ENCODE measurements at regions not wholly inside any gene's neighbourhood (a gene's known extent, or its start where the extent isn't known, plus 50 kb on each side); places are given as distances from the start of the nearest gene placed in this dataset.
"Not testable (repeated sequence)": the region's sequence is repeated elsewhere in the genome, so short reads cannot be mapped to it uniquely, and the experiment has no call there.

DNA sequence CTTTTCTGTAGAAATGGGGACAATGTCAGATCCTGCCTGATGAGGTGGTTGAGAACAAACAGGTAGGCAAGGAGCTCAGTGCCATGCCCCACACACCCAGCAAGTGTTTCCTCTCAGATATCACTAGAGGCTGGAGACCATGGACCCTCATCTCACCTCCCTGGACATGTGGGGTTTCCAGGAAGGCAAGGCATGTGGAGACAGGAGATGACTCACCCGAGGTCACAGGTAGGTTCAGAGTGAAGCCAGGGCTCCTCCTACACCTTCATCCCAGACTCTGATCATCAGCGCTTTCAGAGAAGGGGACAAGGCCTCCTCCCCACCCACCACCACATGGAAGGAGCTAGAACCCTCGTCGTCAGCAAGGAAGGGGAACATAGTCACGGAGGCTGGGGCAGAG lies 69.2 kb downstream of the MATN1 start:
- no peak for DNase-seq (ENCODE audit: insufficient read length, low spot score)
- TF ChIP-seq, protein P1, sequence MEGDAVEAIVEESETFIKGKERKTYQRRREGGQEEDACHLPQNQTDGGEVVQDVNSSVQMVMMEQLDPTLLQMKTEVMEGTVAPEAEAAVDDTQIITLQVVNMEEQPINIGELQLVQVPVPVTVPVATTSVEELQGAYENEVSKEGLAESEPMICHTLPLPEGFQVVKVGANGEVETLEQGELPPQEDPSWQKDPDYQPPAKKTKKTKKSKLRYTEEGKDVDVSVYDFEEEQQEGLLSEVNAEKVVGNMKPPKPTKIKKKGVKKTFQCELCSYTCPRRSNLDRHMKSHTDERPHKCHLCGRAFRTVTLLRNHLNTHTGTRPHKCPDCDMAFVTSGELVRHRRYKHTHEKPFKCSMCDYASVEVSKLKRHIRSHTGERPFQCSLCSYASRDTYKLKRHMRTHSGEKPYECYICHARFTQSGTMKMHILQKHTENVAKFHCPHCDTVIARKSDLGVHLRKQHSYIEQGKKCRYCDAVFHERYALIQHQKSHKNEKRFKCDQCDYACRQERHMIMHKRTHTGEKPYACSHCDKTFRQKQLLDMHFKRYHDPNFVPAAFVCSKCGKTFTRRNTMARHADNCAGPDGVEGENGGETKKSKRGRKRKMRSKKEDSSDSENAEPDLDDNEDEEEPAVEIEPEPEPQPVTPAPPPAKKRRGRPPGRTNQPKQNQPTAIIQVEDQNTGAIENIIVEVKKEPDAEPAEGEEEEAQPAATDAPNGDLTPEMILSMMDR (IDR thresholded peaks at IDR 0.05; ENCODE audit: insufficient read depth, missing control alignments): no peak
- no peak for FAIRE-seq

DNA sequence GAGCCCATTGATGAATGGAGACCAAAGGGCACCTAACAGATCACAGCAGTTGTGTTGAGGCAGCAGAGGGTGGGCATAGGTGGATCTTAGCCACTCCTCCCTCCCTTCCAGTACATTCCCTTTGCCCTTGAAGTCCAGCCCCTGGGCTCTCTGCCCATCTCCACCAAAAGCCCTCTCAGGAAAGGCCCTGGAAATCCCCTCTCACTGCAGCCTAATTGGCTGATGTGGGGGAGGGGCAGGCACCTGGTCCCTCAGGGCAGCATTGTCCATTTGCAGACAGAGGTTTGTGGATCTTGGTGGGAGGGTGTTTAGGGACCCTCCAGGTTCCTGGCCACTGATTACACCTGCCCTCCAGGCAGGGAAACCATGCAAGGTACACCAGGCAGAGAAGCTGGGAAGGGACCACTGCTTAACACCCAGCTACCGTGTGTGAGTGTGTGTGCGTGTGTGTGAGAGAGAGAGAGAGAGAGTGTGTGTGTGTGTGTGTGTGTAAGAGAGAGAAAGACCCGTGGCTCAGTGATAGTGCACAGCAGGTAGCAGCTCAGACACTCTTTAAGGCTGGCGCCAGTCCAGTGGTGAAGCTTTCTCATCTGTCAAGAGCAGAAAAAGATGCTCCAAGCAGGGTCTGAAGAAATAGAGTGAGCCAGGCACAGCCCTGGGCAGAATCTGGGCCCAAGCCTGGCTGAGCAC lies 71.1 kb downstream of the MATN1 start:
- TF ChIP-seq, protein P1 (IDR thresholded peaks at IDR 0.05; ENCODE audit: insufficient read depth, missing control alignments): no peak

DNA sequence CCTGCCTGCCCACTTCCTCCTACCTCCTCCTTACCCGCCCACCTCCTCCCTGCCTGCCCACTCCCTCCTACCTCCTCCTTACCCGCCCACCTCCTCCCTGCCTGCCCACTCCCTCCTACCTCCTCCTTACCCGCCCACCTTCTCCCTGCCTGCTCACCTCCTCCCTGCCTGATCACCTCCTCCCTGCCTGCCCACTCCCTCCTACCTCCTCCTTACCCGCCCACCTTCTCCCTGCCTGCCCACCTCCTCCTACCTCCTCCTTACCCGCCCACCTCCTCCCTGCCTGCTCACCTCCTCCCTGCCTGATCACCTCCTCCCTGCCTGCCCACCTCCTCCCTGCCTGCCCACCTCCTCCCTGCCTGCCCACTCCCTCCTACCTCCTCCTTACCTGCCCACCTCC lies 72.0 kb downstream of the MATN1 start:
- not testable (repeated sequence) for DNase-seq (ENCODE audit: insufficient read length, low spot score); FAIRE-seq

More for the DNA sequence above, 71.1 kb downstream of the MATN1 start:
- DNase-seq (ENCODE audit: insufficient read length, low spot score) (no peak), FAIRE-seq (no peak)

DNA sequence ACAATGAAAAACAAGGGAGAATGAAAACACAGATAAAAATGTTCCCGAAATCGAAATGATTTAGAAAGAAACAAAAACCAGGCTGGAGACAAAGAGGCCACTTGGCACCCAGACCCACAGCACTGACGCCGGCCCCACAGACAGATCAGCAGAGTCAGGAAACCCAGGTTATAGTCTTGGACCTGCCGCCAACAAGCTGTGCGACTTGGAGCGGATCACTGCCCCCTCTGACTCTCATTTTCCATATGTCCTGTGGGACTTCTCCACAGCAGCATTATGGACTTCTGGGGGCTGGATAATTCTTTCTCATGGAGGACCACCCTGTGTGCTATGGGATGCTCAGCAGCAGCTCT lies 72.4 kb downstream of the MATN1 start:
- TF ChIP-seq, protein P1 (IDR thresholded peaks at IDR 0.05; ENCODE audit: insufficient read depth, missing control alignments): no peak
- DNase-seq (ENCODE audit: insufficient read length, low spot score) (no peak), FAIRE-seq (no peak)

DNA sequence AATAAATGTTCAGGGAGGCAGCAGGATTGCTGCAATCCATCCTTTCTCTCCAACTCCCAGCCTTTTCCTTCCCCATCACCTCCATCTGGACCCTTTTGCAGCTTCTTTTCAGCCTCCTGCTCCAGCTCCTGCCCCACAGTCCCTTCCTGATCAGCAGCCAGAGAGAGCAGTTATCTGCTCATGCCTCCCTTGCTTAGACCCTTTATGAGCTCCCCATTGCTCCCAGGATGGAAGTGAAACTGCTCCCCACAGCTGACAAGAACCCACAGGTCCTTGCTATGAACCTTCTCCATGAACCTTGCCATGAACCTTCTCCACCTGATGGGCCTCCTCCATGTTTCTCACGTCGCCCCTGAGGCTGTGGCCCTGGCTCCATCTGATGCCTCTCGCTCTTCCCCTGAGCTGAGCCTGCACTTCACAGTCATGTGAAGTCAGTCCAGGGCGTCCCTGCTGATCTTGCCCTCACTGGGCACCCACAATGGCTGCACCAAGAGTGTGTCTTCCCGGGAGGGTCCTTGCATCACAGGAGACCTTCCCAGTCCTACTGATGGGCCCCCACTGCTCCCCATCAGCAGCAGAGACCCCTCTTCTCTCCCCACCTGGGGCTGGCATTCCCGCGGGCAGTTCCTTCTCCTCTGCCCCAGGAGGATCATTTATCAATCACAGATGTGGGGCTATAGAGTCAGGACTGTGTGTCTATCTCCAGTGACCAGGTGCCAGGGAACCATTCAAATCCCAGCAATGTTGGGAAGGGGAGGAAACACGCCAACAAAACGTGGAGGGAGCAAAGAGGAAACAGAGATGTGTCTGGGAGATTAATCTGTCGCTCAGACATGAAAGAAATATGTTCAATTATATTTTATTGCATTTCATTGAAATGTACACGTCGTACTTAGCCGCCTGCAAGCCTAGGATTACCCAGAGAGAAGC lies 73.1 kb downstream of the MATN1 start:
- FAIRE-seq (no peak), DNase-seq (ENCODE audit: insufficient read length, low spot score) (no peak)
- TF ChIP-seq, protein P1 (IDR thresholded peaks at IDR 0.05; ENCODE audit: insufficient read depth, missing control alignments): no peak

DNA sequence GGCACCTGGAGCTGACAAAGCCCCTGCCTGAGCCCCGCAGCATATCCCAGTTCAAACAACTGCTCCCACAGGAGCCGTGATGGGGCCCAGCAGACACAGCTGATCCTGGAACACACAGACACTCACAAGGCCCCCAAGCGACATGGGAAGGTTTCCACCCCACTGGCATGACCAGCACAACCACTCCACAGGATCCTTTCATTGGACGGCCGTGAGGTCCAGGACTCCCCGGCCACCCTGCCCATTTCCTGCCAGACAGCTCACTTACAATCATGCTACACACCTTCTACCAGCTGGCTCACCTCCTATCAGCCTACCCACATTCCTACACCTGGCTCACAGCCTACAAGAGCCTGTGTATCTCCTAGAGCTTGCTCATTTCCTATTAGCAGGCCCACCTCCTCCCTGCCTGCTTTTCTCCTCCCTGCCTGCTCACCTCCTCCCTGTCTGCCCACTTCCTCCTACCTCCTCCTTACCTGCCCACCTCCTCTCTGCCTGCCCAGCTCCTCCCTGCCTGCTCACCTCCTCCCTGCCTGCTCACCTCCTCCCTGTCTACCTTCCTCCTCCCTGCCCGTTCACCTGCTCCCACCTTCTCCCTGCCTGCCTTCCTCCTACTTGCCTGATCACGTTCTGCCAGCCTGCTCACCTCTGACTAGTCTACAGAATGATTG lies 73.9 kb downstream of the MATN1 start:
- TF ChIP-seq, protein P1 (IDR thresholded peaks at IDR 0.05; ENCODE audit: insufficient read depth, missing control alignments): no peak
- no peak for DNase-seq (ENCODE audit: insufficient read length, low spot score)
- FAIRE-seq: no peak

DNA sequence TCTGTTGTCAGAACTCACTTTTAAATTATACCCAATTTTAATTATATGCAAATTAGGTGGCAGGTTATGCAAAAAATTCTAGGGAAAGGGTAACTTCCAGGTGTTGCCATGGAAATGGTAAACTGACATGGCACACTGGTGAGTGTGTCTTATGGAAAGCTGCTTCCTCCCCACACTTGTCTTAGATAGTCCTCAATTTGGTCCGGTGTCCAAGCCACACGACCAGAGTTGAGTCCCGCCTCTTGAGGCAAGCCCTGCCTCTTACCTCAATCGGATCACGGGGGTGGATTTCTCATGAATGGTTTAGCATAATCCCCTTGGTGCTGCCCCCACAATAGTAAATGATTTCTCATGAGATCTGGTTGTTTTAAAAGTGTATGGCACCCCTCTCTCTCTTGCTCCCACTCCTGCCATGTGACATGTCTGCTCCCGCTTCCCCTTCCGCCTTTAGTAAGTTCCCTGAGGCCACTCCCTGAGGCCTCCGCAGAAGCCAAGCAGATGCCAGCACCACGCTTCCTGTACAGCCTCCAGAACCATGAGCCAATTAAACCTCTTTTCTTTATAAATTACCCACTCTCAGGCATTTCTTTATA lies 74.9 kb downstream of the MATN1 start:
- TF ChIP-seq, protein P1 (IDR thresholded peaks at IDR 0.05; ENCODE audit: insufficient read depth, missing control alignments): no peak
- no peak for FAIRE-seq
- no peak for DNase-seq (ENCODE audit: insufficient read length, low spot score)

Data from D721Med (cell line).